SK-N-SH (cell line): ENCODE measurements at regions not wholly inside any gene's neighbourhood (a gene's known extent, or its start where the extent isn't known, plus 50 kb on each side); places are given as distances from the start of the nearest gene placed in this dataset.

Experiments used
- CTCF ChIA-PET: fragments of 300-600, 350-600 bp; formaldehyde crosslinking; extraction: SDS; loops from one replicate; lab custom pipeline; 2021; lab: Yijun Ruan, JAX
- POLR2A ChIA-PET: fragments of 350-600 bp; sonication (Branson Sonifier 250); formaldehyde crosslinking; extraction: SDS; loops from one replicate; lab custom pipeline; 2020; ENCODE audit warnings: antibody characterized with exemption, inconsistent platforms; lab: Yijun Ruan, JAX
- DNase-seq: peaks from one replicate; pipeline ENCODE4 v3.0.0; 2012
- H2AFZ ChIP-seq: fragments of 200-600 bp; sonication (generic); 2 replicates; pipeline ENCODE4 v1.8.1; 2016; ENCODE audit warnings: antibody characterized with exemption, mild to moderate bottlenecking, low read depth
- H3F3A ChIP-seq: fragments of 200-600 bp; sonication (generic); replicated peaks from 2 replicates; pipeline ENCODE3; 2016; ENCODE audit warnings: antibody characterized with exemption, mild to moderate bottlenecking; ENCODE audit not compliant: insufficient read depth
- H3K27ac ChIP-seq, 2 experiments: fragments of 200-500 bp in 1 of 2; fragments of 200-600 bp in 1 of 2; sonication (Bioruptor generic) in 1 of 2; sonication (generic), shearing (Covaris generic) in 1 of 2; 2 replicates each; pipeline versions ENCODE4 v1.5.1 to v1.6.1; 2014 to 2016; ENCODE audit warnings: low read depth in 2 of 2, inconsistent platforms in 1 of 2, low read length in 1 of 2, mild to moderate bottlenecking in 1 of 2, mixed read lengths in 1 of 2
- H3K27me3 ChIP-seq: fragments of 200-600 bp; sonication (generic), shearing (Covaris generic); 2 replicates; pipeline ENCODE4 v1.6.1; 2016; ENCODE audit warnings: mixed run types; ENCODE audit not compliant: insufficient read depth
- H3K36me3 ChIP-seq, 2 experiments: fragments of 200-500 bp in 1 of 2; fragments of 200-600 bp in 1 of 2; sonication (Bioruptor generic) in 1 of 2; sonication (generic) in 1 of 2; replicated peaks in 1 of 2; 2 replicates each; pipeline versions ENCODE3 to v1.5.1; 2014 to 2016; ENCODE audit warnings: low read length in 1 of 2, mild to moderate bottlenecking in 1 of 2; ENCODE audit not compliant: insufficient read depth in 2 of 2, control insufficient read depth in 1 of 2
- H3K4me1 ChIP-seq, 2 experiments: fragments of 200-500 bp in 1 of 2; fragments of 200-600 bp in 1 of 2; sonication (Bioruptor generic) in 1 of 2; sonication (generic), shearing (Covaris generic) in 1 of 2; 2 replicates each; pipeline versions ENCODE4 v1.5.1 to v1.6.1; 2014 to 2016; ENCODE audit warnings: low read depth in 1 of 2, low read length in 1 of 2, mixed run types in 1 of 2; ENCODE audit not compliant: insufficient read depth in 2 of 2, control insufficient read depth in 1 of 2
- H3K4me2 ChIP-seq: fragments of 200-600 bp; sonication (generic), shearing (Covaris generic); 2 replicates; pipeline ENCODE4 v1.6.1; 2017; ENCODE audit warnings: mixed run types
- H3K4me3 ChIP-seq, 2 experiments: fragments of 200-500 bp in 1 of 2; fragments of 200-600 bp in 1 of 2; sonication (Bioruptor generic) in 1 of 2; sonication (generic), shearing (Covaris generic) in 1 of 2; 2 replicates each; pipeline versions ENCODE4 v1.5.1 to v1.8.1; 2014 to 2016; ENCODE audit warnings: low read depth in 2 of 2, inconsistent platforms in 1 of 2, low read length in 1 of 2, mild to moderate bottlenecking in 1 of 2, mixed read lengths in 1 of 2, moderate library complexity in 1 of 2
- H3K79me2 ChIP-seq: fragments of 200-600 bp; sonication (generic); 2 replicates; pipeline ENCODE4 v1.8.1; 2017; ENCODE audit warnings: mild to moderate bottlenecking; ENCODE audit not compliant: insufficient read depth
- H3K9ac ChIP-seq: fragments of 200-600 bp; sonication (generic); 2 replicates; pipeline ENCODE4 v1.6.1; 2017; ENCODE audit warnings: mixed run types
- H3K9me2 ChIP-seq: fragments of 200-600 bp; sonication (generic); 2 replicates; pipeline ENCODE4 v1.6.1; 2017; ENCODE audit warnings: mixed run types
- H3K9me3 ChIP-seq: fragments of 200-600 bp; sonication (generic); 2 replicates; pipeline ENCODE4 v1.6.1; 2017; ENCODE audit warnings: mixed run types, mild to moderate bottlenecking, moderate library complexity
- H4K20me1 ChIP-seq: fragments of 200-600 bp; sonication (generic); 2 replicates; pipeline ENCODE4 v1.6.1; 2017; ENCODE audit warnings: mild to moderate bottlenecking, mixed run types; ENCODE audit not compliant: insufficient read depth
- CHD2 ChIP-seq: fragments of 150-350 bp; IDR thresholded peaks from 2 replicates; pipeline ENCODE4 v1.6.1; 2018; ENCODE audit warnings: low read length; ENCODE audit not compliant: partially characterized antibody
- CTCF ChIP-seq: fragments of 200-600 bp; sonication (generic); IDR thresholded peaks from 2 replicates; pipeline ENCODE4 v1.6.1; 2017; ENCODE audit warnings: antibody characterized with exemption, mild to moderate bottlenecking, moderate library complexity
- EP300 ChIP-seq, 2 experiments: IDR thresholded peaks; 2 replicates each; pipeline versions ENCODE4 v1.4.0 to v1.6.1; 2012; ENCODE audit warnings: borderline replicate concordance in 1 of 2, low read depth in 1 of 2, low read length in 1 of 2
- EZH2phosphoT487 ChIP-seq: fragments of 200-600 bp; sonication (generic); IDR thresholded peaks from 2 replicates; pipeline ENCODE4 v1.6.1; 2017; ENCODE audit warnings: low read depth, mixed run types, mild to moderate bottlenecking, antibody characterized with exemption, moderate library complexity, borderline replicate concordance
- FOSL2 ChIP-seq: IDR thresholded peaks from 2 replicates; pipeline ENCODE4 v1.4.0; 2012; ENCODE audit warnings: low read depth, mild to moderate bottlenecking, moderate library complexity, borderline replicate concordance
- FOXM1 ChIP-seq: IDR thresholded peaks from 2 replicates; pipeline ENCODE4 v1.4.0; 2012; ENCODE audit warnings: low read depth, mild to moderate bottlenecking
- GATA2 ChIP-seq: sonication (generic); formaldehyde crosslinking; IDR thresholded peaks from 2 replicates; pipeline ENCODE4 v1.5.0; 2020; ENCODE audit warnings: mild to moderate bottlenecking, missing genetic modification reagents
- IRF3 ChIP-seq: fragments of 150-350 bp; IDR thresholded peaks from 2 replicates; pipeline ENCODE4 v1.6.1; 2016; ENCODE audit warnings: mild to moderate bottlenecking, low read depth, low read length
- MAX ChIP-seq: IDR thresholded peaks from 2 replicates; pipeline ENCODE4 v1.4.0; 2012; ENCODE audit warnings: low read depth
- NFIC ChIP-seq: IDR thresholded peaks from 2 replicates; pipeline ENCODE4 v1.4.0; 2012; ENCODE audit warnings: borderline replicate concordance
- NRF1 ChIP-seq: IDR thresholded peaks from 2 replicates; pipeline ENCODE4 v1.6.1; 2012; ENCODE audit warnings: low read depth, mild to moderate bottlenecking, low read length
- RAD21 ChIP-seq: IDR thresholded peaks from 2 replicates; pipeline ENCODE4 v1.6.1; 2012; ENCODE audit warnings: mild to moderate bottlenecking, low read length
- RCOR1 ChIP-seq: fragments of 150-350 bp; IDR thresholded peaks from 2 replicates; pipeline ENCODE4 v1.6.1; 2017; ENCODE audit warnings: antibody characterized with exemption, low read length
- TAF1 ChIP-seq: IDR thresholded peaks from 2 replicates; pipeline ENCODE4 v1.6.1; 2012; ENCODE audit warnings: low read depth, mild to moderate bottlenecking, low read length, moderate library complexity, borderline replicate concordance
- USF1 ChIP-seq: IDR thresholded peaks from 2 replicates; pipeline ENCODE4 v1.4.0; 2012; ENCODE audit warnings: low read depth, borderline replicate concordance
- WGBS: methylation state at CpG from one replicate; pipeline ENCODE4 v1.1.6; 2017; ENCODE audit warnings: low lambda C conversion rate; 5-methylcytosine and 5-hydroxymethylcytosine counted together

GRCh38 chr9:24413651-24414050 lies 132.0 kb downstream of the IZUMO3 start (continued):
- no peak for TF ChIP-seq EZH2phosphoT487
- no peak for TF ChIP-seq CHD2
- no peak for TF ChIP-seq RAD21
- TF ChIP-seq RCOR1 = no peak
- no peak for TF ChIP-seq GATA2 (CRISPR knock-in tag)
- peak in 1 of 2 experiments; percentile 64; a peak in 1 of 4 replicates for TF ChIP-seq EP300 (IDR thresholded peaks at IDR 0.05; ENCODE audit: borderline replicate concordance in 1 of 2, low read depth in 1 of 2, low read length in 1 of 2)
- peak; percentile 72; the same call in 1 of the 2 replicates for TF ChIP-seq NFIC
- TF ChIP-seq NRF1 = no peak
- TF ChIP-seq USF1 = no peak

- peaks cover 4% of the 10 kb centered on the region; the same call in 1 of the 2 replicates for H3K9me3 ChIP-seq
- H3K4me1 ChIP-seq = no peaks in the 10 kb centered on the region
- POLR2A ChIA-PET = no interaction called here
- 8% methylated on average over 4 of the region's 4 CpGs for WGBS
- H3K79me2 ChIP-seq = no peaks in the 10 kb centered on the region
- H3K4me3 ChIP-seq = no peak overlapping the region
- H3K36me3 ChIP-seq = no peaks in the 10 kb centered on the region
- TF ChIP-seq CTCF (no peak), TAF1 (no peak)
- TF ChIP-seq, all 33 proteins: peak for 0
- no peak overlapping the region for H3K27ac ChIP-seq
- no peak overlapping the region for H3K4me2 ChIP-seq
- no peak for DNase-seq
- no peak overlapping the region for H2AFZ ChIP-seq
- CTCF ChIA-PET = no interaction called here
- H3F3A ChIP-seq = no peaks in the 10 kb centered on the region
- no peaks in the 10 kb centered on the region for H3K9me2 ChIP-seq
- no peaks in the 10 kb centered on the region for H4K20me1 ChIP-seq
- no peaks in the 10 kb centered on the region for H3K27me3 ChIP-seq
- H3K9ac ChIP-seq = no peak overlapping the region
Observed at GRCh38 chr9:24398466-24398865, 147.2 kb downstream of the IZUMO3 start.

GRCh38 chr9:24391095-24391494 lies 154.6 kb downstream of the IZUMO3 start:
- no peaks in the 10 kb centered on the region for H3K36me3 ChIP-seq
- TF ChIP-seq MAX (no peak), FOXM1 (no peak), FOSL2 (no peak), TAF1 (no peak), RCOR1 (no peak), IRF3 (no peak)
- no peak overlapping the region for H3K4me2 ChIP-seq
- H3F3A ChIP-seq = no peaks in the 10 kb centered on the region
- H3K4me1 ChIP-seq = no peaks in the 10 kb centered on the region
- no peaks in the 10 kb centered on the region for H4K20me1 ChIP-seq
- H3K9ac ChIP-seq = no peak overlapping the region
- DNase-seq = no peak
- H3K9me3 ChIP-seq = no peaks in the 10 kb centered on the region
- CTCF ChIA-PET = no interaction called here
- no peaks in the 10 kb centered on the region for H3K79me2 ChIP-seq
- H3K27ac ChIP-seq = no peak overlapping the region
- H3K4me3 ChIP-seq = no peak overlapping the region
- no peaks in the 10 kb centered on the region for H3K9me2 ChIP-seq
- no peaks in the 10 kb centered on the region for H3K27me3 ChIP-seq
- WGBS = 41% methylated on average over 3 of the region's 4 CpGs
- POLR2A ChIA-PET = no interaction called here
- no peak overlapping the region for H2AFZ ChIP-seq
